Liver (tissue), 3 donors: ENCODE measurements at regions not wholly inside any gene's neighbourhood (a gene's known extent, or its start where the extent isn't known, plus 50 kb on each side); places are given as distances from the start of the nearest gene placed in this dataset.

Source experiments
- EGR1 ChIP-seq, 2 donors: IDR thresholded peaks; 2 replicates each; pipeline ENCODE4 v1.6.1; 2016 to 2018; ENCODE audit warnings: antibody characterized with exemption in 2 of 2, low read depth in 2 of 2
- GABPA ChIP-seq, 2 donors: IDR thresholded peaks in 1 of 2; conservative IDR thresholded peaks in 1 of 2; 2 replicates each; pipeline ENCODE4 v1.6.1; 2016; ENCODE audit warnings: antibody characterized with exemption in 2 of 2, mild to moderate bottlenecking in 1 of 2, moderate library complexity in 1 of 2
- JUND ChIP-seq, 2 donors: IDR thresholded peaks; 2 replicates each; pipeline ENCODE4 v1.6.1; 2016; ENCODE audit warnings: antibody characterized with exemption in 2 of 2
- RAD21 ChIP-seq, 2 donors: IDR thresholded peaks; 2 replicates each; pipeline ENCODE4 v1.6.1; 2016; ENCODE audit warnings: antibody characterized with exemption in 2 of 2, mild to moderate bottlenecking in 2 of 2
- SP1 ChIP-seq: IDR thresholded peaks from 2 replicates; pipeline ENCODE4 v1.6.1; 2018; ENCODE audit warnings: antibody characterized with exemption, mild to moderate bottlenecking
- TAF1 ChIP-seq: conservative IDR thresholded peaks from 2 replicates; pipeline ENCODE4 v1.6.1; 2016; ENCODE audit warnings: antibody characterized with exemption, mild to moderate bottlenecking
- YY1 ChIP-seq: IDR thresholded peaks from 2 replicates; pipeline ENCODE4 v1.6.1; 2016; ENCODE audit warnings: antibody characterized with exemption, mild to moderate bottlenecking
- TF ChIP-seq, protein P1 (sequence below): fragments of 150-350 bp; IDR thresholded peaks from 2 replicates; pipeline ENCODE4 v1.5.1; 2017; ENCODE audit warnings: improper control_type of control experiment, low read depth, low read length; ENCODE audit not compliant: missing input control
- TF ChIP-seq, protein P2 (sequence below): IDR thresholded peaks from 2 replicates; pipeline ENCODE4 v1.6.1; 2016; ENCODE audit warnings: antibody characterized with exemption
- TF ChIP-seq, protein P3 (sequence below): IDR thresholded peaks from 2 replicates; pipeline ENCODE4 v1.6.1; 2016; ENCODE audit warnings: antibody characterized with exemption, mild to moderate bottlenecking
- TF ChIP-seq, protein P4 (sequence below): IDR thresholded peaks from 2 replicates; pipeline ENCODE4 v1.6.1; 2016; ENCODE audit warnings: antibody characterized with exemption
- donor health status: healthy.
- donor health status: healthy.

DNA sequence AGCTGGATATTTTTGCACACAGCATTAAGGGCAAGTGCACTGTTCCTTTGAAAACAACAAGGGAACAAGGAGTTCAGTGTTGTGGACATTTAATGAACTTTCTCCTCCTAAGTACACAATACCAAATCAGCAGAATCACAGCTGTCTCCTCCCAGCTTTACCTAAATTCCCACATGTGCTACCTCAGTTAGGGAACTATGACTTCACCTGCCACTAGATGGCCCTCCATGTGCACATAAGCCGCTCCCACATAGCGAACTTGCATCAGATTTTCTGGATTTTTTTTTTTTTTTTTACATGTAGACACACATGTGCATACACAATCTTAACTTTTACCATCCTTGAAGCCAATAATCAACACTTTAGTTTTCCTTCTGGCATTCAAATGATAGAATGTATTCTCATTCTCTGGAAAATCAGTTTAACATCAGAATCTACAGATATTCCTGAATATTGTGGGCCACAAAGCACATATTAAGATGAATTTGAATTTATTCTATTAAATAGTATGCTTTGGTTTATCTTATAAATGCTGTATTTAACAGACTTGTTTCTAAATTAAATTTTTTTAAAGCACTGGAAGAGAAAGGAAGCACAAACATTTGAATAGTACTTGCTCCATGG, 123.6 kb downstream of the PALM2AKAP2 start:
- TF ChIP-seq, protein P1, sequence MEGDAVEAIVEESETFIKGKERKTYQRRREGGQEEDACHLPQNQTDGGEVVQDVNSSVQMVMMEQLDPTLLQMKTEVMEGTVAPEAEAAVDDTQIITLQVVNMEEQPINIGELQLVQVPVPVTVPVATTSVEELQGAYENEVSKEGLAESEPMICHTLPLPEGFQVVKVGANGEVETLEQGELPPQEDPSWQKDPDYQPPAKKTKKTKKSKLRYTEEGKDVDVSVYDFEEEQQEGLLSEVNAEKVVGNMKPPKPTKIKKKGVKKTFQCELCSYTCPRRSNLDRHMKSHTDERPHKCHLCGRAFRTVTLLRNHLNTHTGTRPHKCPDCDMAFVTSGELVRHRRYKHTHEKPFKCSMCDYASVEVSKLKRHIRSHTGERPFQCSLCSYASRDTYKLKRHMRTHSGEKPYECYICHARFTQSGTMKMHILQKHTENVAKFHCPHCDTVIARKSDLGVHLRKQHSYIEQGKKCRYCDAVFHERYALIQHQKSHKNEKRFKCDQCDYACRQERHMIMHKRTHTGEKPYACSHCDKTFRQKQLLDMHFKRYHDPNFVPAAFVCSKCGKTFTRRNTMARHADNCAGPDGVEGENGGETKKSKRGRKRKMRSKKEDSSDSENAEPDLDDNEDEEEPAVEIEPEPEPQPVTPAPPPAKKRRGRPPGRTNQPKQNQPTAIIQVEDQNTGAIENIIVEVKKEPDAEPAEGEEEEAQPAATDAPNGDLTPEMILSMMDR, result peak; percentile 74
- TF ChIP-seq YY1 (peak; percentile 18), RAD21 (IDR thresholded peaks at IDR 0.05) (peak; percentile 99 to 100), TAF1 (no peak), EGR1 (IDR thresholded peaks at IDR 0.05; ENCODE audit: low read depth in 2 of 2) (no peak), SP1 (peak; percentile 54), GABPA (IDR thresholded peaks at IDR 0.05 in 1 of 2, conservative IDR thresholded peaks at IDR 0.05 in 1 of 2) (no peak), JUND (IDR thresholded peaks at IDR 0.05) (peak in 1 of 2 donors; percentile 69)
- TF ChIP-seq, protein P2, sequence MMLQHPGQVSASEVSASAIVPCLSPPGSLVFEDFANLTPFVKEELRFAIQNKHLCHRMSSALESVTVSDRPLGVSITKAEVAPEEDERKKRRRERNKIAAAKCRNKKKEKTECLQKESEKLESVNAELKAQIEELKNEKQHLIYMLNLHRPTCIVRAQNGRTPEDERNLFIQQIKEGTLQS, result peak; percentile 82
- TF ChIP-seq, protein P3, sequence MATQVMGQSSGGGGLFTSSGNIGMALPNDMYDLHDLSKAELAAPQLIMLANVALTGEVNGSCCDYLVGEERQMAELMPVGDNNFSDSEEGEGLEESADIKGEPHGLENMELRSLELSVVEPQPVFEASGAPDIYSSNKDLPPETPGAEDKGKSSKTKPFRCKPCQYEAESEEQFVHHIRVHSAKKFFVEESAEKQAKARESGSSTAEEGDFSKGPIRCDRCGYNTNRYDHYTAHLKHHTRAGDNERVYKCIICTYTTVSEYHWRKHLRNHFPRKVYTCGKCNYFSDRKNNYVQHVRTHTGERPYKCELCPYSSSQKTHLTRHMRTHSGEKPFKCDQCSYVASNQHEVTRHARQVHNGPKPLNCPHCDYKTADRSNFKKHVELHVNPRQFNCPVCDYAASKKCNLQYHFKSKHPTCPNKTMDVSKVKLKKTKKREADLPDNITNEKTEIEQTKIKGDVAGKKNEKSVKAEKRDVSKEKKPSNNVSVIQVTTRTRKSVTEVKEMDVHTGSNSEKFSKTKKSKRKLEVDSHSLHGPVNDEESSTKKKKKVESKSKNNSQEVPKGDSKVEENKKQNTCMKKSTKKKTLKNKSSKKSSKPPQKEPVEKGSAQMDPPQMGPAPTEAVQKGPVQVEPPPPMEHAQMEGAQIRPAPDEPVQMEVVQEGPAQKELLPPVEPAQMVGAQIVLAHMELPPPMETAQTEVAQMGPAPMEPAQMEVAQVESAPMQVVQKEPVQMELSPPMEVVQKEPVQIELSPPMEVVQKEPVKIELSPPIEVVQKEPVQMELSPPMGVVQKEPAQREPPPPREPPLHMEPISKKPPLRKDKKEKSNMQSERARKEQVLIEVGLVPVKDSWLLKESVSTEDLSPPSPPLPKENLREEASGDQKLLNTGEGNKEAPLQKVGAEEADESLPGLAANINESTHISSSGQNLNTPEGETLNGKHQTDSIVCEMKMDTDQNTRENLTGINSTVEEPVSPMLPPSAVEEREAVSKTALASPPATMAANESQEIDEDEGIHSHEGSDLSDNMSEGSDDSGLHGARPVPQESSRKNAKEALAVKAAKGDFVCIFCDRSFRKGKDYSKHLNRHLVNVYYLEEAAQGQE, result no peak
- TF ChIP-seq, protein P4, sequence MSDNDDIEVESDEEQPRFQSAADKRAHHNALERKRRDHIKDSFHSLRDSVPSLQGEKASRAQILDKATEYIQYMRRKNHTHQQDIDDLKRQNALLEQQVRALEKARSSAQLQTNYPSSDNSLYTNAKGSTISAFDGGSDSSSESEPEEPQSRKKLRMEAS, result no peak
